Retinal pigment epithelial cell (primary cell): ENCODE measurements at regions not wholly inside any gene's neighbourhood (a gene's known extent, or its start where the extent isn't known, plus 50 kb on each side); places are given as distances from the start of the nearest gene placed in this dataset.

Experiments used
- DNase-seq: peaks from one replicate; pipeline ENCODE4 v3.0.0-alpha.2; 2010; ENCODE audit warnings: low read depth
- H3K4me3 ChIP-seq: 2 replicates; pipeline ENCODE4 v1.5.1; 2011; ENCODE audit warnings: mild to moderate bottlenecking, low read length, control low read depth, moderate library complexity
- TF ChIP-seq, protein P1 (sequence below): conservative IDR thresholded peaks from 2 replicates; pipeline ENCODE4 v1.5.1; 2011; ENCODE audit warnings: low read depth, low read length, control low read depth, inconsistent platforms

GRCh38 chr9:678897-679296 is 162.6 kb upstream of the DMRT1 start:
- TF ChIP-seq, protein P1, sequence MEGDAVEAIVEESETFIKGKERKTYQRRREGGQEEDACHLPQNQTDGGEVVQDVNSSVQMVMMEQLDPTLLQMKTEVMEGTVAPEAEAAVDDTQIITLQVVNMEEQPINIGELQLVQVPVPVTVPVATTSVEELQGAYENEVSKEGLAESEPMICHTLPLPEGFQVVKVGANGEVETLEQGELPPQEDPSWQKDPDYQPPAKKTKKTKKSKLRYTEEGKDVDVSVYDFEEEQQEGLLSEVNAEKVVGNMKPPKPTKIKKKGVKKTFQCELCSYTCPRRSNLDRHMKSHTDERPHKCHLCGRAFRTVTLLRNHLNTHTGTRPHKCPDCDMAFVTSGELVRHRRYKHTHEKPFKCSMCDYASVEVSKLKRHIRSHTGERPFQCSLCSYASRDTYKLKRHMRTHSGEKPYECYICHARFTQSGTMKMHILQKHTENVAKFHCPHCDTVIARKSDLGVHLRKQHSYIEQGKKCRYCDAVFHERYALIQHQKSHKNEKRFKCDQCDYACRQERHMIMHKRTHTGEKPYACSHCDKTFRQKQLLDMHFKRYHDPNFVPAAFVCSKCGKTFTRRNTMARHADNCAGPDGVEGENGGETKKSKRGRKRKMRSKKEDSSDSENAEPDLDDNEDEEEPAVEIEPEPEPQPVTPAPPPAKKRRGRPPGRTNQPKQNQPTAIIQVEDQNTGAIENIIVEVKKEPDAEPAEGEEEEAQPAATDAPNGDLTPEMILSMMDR = no peak
- H3K4me3 ChIP-seq = no peak overlapping the region
- DNase-seq = no peak

GRCh38 chr9:679462-679861 is 162.0 kb upstream of the DMRT1 start:
- no peak for DNase-seq
- H3K4me3 ChIP-seq = no peak overlapping the region
- TF ChIP-seq, protein P1 = no peak

GRCh38 chr9:680106-680505 is 161.4 kb upstream of the DMRT1 start:
- DNase-seq = no peak
- H3K4me3 ChIP-seq = no peak overlapping the region
- TF ChIP-seq, protein P1 = no peak

GRCh38 chr9:682633-683508 is 158.6 kb upstream of the DMRT1 start:
- H3K4me3 ChIP-seq = no peak overlapping the region
- DNase-seq = no peak

DNA sequence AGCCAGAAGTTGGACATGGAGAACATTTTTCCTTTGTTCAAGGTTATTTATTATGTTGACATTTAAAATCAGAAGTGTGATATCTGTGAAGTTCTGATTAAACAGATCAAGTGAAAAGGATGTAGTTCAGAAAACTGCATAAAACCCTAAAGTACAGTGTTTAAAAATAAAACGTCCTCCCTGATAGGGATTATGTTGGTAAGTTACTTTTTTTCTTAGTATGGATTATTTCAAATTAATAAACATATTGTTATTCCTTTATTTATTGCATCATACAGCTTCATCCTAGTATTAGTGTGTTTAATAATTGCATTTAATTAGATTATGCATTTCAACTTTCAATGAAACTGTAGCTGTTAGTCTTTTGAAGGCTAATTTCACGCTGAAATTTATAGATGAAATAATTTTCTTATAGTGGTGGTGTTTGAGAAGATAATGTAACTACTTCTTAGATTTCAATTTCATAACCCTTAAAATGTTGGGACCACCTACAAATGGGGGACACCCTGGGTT is 157.9 kb upstream of the DMRT1 start:
- DNase-seq = no peak
- H3K4me3 ChIP-seq = no peak overlapping the region
- TF ChIP-seq, protein P1 = no peak

More at GRCh38 chr9:682633-683508, 158.6 kb upstream of the DMRT1 start:
- TF ChIP-seq, protein P1 = no peak

DNA sequence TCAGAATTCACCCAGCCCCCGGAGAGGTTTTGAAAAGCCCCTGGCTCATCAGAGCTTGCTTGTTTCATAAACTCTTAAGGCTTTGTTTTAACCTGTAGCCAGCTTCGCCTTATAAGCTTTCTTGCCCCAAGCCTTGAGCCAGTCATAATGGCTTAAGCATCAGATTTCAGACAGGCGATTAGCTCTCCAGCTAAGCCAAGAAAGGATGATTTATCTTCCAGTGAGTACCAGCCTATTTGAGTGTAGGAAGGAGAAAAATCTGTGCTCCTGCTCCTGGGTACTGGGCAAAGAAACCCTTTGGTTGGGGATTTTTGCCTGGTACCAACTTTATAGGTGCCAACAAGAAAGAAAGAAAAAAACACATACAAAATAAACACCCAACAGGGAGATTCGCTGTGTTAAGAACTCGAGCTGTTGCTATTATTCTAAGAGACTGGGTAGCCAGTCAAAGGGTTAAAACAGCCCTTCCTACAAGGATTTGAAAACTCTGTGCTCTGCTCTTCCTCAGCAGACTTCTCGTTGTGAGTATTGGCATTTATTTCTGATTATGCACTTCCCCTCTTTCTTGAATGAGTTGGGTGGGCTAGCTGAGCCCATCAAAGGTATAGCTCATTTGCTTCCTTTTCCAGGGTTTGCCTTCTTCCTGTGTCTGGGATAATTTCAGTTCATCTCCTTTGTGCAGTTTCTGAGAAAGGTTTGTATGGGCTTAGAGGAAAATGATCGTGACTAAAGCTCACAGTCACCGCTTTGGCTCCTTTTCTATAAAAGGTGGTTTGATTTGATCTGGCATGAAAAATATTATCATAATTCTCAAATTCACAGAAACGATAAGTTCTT is 157.2 kb upstream of the DMRT1 start:
- H3K4me3 ChIP-seq = peak overlapping the region; percentile 23
- DNase-seq = no peak

More for the DNA sequence above, 157.2 kb upstream of the DMRT1 start:
- TF ChIP-seq, protein P1 = no peak
